Sigmoid colon (tissue), 6 donors: ENCODE measurements at regions not wholly inside any gene's neighbourhood (a gene's known extent, or its start where the extent isn't known, plus 50 kb on each side); places are given as distances from the start of the nearest gene placed in this dataset.

Experiments
- DNase-seq: peaks from one replicate; pipeline ENCODE4 v3.0.0-alpha.2; 2019
- H3K27ac ChIP-seq, 4 donors: fragments of 200-600 bp; sonication (generic); one replicate each; pipeline ENCODE4 v1.5.1; 2016 to 2019; ENCODE audit warnings: mild to moderate bottlenecking in 1 of 4
- H3K27me3 ChIP-seq, 3 donors: fragments of 200-600 bp; sonication (generic); one replicate each; pipeline ENCODE4 v1.5.1; 2019; ENCODE audit warnings: mild to moderate bottlenecking in 1 of 3
- H3K36me3 ChIP-seq, 4 donors: fragments of 200-600 bp; sonication (generic); one replicate each; pipeline ENCODE4 v1.5.1; 2016 to 2019
- H3K4me1 ChIP-seq, 4 donors: fragments of 200-600 bp; sonication (generic); one replicate each; pipeline ENCODE4 v1.5.1; 2017 to 2019
- H3K4me3 ChIP-seq, 4 donors: fragments of 200-600 bp; sonication (generic); one replicate each; pipeline ENCODE4 v1.5.1; 2017 to 2019; ENCODE audit warnings: mild to moderate bottlenecking in 2 of 4, moderate library complexity in 1 of 4
- H3K9me3 ChIP-seq, 4 donors: fragments of 200-600 bp in 3 of 4; sonication (generic) in 3 of 4; one replicate each; pipeline versions ENCODE4 v1.5.1 to v1.6.1; 2013 to 2019
- EP300 ChIP-seq, 4 donors: sonication (generic); formaldehyde crosslinking; IDR thresholded peaks; one replicate each; pipeline ENCODE4 v1.6.1; 2017; ENCODE audit warnings: antibody characterized with exemption in 4 of 4
- POLR2A ChIP-seq, 2 donors: fragments of 450-650 bp; IDR thresholded peaks; one replicate each; pipeline ENCODE4 v1.6.1; 2016; ENCODE audit warnings: antibody characterized with exemption in 2 of 2, mild to moderate bottlenecking in 2 of 2, moderate library complexity in 2 of 2
- POLR2AphosphoS5 ChIP-seq, 4 donors: sonication (generic); formaldehyde crosslinking; IDR thresholded peaks; one replicate each; pipeline ENCODE4 v1.6.1; 2017; ENCODE audit warnings: antibody characterized with exemption in 4 of 4
- WGBS, 2 donors: extraction: QIAGEN DNeasy Blood & Tissue Kit; methylation state at CpG; one replicate each; pipeline ENCODE4 v1.1.7; 2013; 5-methylcytosine and 5-hydroxymethylcytosine counted together
- intact Hi-C: fragments of 100-400 bp; cut with DNase I; formaldehyde crosslinking; loops from one replicate; pipeline ENCODE4 v1.15.1; 2023
- TF ChIP-seq, protein P1 (sequence below), 4 experiments: fragments of 450-650 bp in 3 of 4; fragments of 200-600 bp in 1 of 4; IDR thresholded peaks; one replicate each; pipeline ENCODE4 v1.5.1; 2016 to 2019; ENCODE audit warnings: antibody characterized with exemption in 4 of 4, mild to moderate bottlenecking in 3 of 4, moderate library complexity in 2 of 4
- donor health status: healthy with polysubstance abuse.
- donor health status: healthy.

- intact Hi-C loops = loop anchor here (10.0 kb wide), 1 partner anchor 1519 kb away; no protein-coding TSS in a partner anchor
Measured at GRCh38 chr1:163436140-163436812, 114.5 kb downstream of the NUF2 start.

DNA sequence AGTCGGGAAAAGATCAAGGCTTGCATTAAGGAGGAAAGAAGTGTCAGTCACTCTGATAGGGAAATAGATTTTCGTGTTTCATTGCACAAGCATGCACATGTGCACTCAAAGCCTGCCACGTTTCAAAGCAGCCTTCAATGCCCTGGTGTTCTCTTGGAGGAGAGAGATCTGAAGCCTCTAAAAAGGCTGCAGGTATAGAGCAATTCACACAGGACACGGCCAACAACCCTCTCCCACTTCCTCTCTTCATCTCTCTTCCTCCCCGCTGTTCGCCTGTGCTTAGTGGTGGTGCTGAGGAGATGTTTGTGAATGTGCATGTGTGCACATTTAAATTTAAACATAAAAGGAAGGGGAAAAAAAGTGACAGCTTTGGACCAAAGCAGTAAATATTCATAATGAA, 117.7 kb downstream of the NUF2 start:
- no peaks in the 10 kb centered on the region for H3K36me3 ChIP-seq
- 46 to 66% methylated on average over 6 of the region's 6 CpGs for WGBS, 2 donors
- intact Hi-C loops = loop anchor here (10.0 kb wide), 1 partner anchor 1515 kb away; no protein-coding TSS in a partner anchor
- H3K9me3 ChIP-seq = no peaks in the 10 kb centered on the region
- H3K27me3 ChIP-seq = no peaks in the 10 kb centered on the region
- peaks cover 0 to 38% (median 33%) of the 10 kb centered on the region in 4 donors for H3K4me1 ChIP-seq
- TF ChIP-seq EP300 (IDR thresholded peaks at IDR 0.05) = no peak
- no peak for TF ChIP-seq POLR2A (IDR thresholded peaks at IDR 0.05)
- TF ChIP-seq POLR2AphosphoS5 (IDR thresholded peaks at IDR 0.05) = no peak
- TF ChIP-seq, protein P1, sequence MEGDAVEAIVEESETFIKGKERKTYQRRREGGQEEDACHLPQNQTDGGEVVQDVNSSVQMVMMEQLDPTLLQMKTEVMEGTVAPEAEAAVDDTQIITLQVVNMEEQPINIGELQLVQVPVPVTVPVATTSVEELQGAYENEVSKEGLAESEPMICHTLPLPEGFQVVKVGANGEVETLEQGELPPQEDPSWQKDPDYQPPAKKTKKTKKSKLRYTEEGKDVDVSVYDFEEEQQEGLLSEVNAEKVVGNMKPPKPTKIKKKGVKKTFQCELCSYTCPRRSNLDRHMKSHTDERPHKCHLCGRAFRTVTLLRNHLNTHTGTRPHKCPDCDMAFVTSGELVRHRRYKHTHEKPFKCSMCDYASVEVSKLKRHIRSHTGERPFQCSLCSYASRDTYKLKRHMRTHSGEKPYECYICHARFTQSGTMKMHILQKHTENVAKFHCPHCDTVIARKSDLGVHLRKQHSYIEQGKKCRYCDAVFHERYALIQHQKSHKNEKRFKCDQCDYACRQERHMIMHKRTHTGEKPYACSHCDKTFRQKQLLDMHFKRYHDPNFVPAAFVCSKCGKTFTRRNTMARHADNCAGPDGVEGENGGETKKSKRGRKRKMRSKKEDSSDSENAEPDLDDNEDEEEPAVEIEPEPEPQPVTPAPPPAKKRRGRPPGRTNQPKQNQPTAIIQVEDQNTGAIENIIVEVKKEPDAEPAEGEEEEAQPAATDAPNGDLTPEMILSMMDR (IDR thresholded peaks at IDR 0.05) = no peak
- DNase-seq = no peak
- no peak overlapping the region for H3K4me3 ChIP-seq
- peak overlapping the region in 3 of 4 donors; percentile 5 to 61 (median 39) for H3K27ac ChIP-seq

More at GRCh38 chr1:163436140-163436812, 114.5 kb downstream of the NUF2 start:
- Histone ChIP-seq H3K4me1 (peaks cover 0 to 50% (median 37%) of the 10 kb centered on the region in 4 donors), H3K9me3 (no peaks in the 10 kb centered on the region), H3K4me3 (no peak overlapping the region), H3K36me3 (no peaks in the 10 kb centered on the region), H3K27ac (peak overlapping the region in 3 of 4 donors; percentile 33 to 52 (median 43)), H3K27me3 (no peaks in the 10 kb centered on the region)
- peak; percentile 69 for DNase-seq
- no peak for TF ChIP-seq POLR2A (IDR thresholded peaks at IDR 0.05)
- TF ChIP-seq POLR2AphosphoS5 (IDR thresholded peaks at IDR 0.05) = peak; percentile 51 to 85 (median 82)
- TF ChIP-seq, protein P1 (IDR thresholded peaks at IDR 0.05) = no peak
- peak in 1 of 4 donors; percentile 41 for TF ChIP-seq EP300 (IDR thresholded peaks at IDR 0.05)
- WGBS, 2 donors = 71 to 78% methylated on average over 6 of the region's 6 CpGs

GRCh38 chr1:163440090-163440489, 118.3 kb downstream of the NUF2 start:
- H3K4me3 ChIP-seq = no peak overlapping the region
- intact Hi-C loops = no loop called here
- H3K27ac ChIP-seq = peak overlapping the region in 3 of 4 donors; percentile 5 to 61 (median 39)
- 77 to 86% methylated on average over 4 of the region's 4 CpGs for WGBS, 2 donors
- no peaks in the 10 kb centered on the region for H3K9me3 ChIP-seq
- H3K4me1 ChIP-seq = peaks cover 0 to 34% (median 29%) of the 10 kb centered on the region in 4 donors
- H3K36me3 ChIP-seq = no peaks in the 10 kb centered on the region
- no peaks in the 10 kb centered on the region for H3K27me3 ChIP-seq
- DNase-seq = peak; percentile 84
- TF ChIP-seq EP300 (IDR thresholded peaks at IDR 0.05) (no peak), POLR2A (IDR thresholded peaks at IDR 0.05) (no peak), POLR2AphosphoS5 (IDR thresholded peaks at IDR 0.05) (peak; percentile 58 to 82 (median 79))
- TF ChIP-seq, protein P1 (IDR thresholded peaks at IDR 0.05) = no peak

- no peaks in the 10 kb centered on the region for H3K27me3 ChIP-seq
- no peak overlapping the region for H3K4me3 ChIP-seq
- DNase-seq = no peak
- H3K9me3 ChIP-seq = no peaks in the 10 kb centered on the region
- H3K36me3 ChIP-seq = no peaks in the 10 kb centered on the region
- intact Hi-C loops = no loop called here
- 90 to 91% methylated on average over 4 of the region's 4 CpGs for WGBS, 2 donors
- peaks cover 0 to 17% (median 12%) of the 10 kb centered on the region in 4 donors for H3K4me1 ChIP-seq
- TF ChIP-seq, protein P1 (IDR thresholded peaks at IDR 0.05) = no peak
- TF ChIP-seq EP300 (IDR thresholded peaks at IDR 0.05) = no peak
- no peak for TF ChIP-seq POLR2A (IDR thresholded peaks at IDR 0.05)
- TF ChIP-seq POLR2AphosphoS5 (IDR thresholded peaks at IDR 0.05) = no peak
- H3K27ac ChIP-seq = no peak overlapping the region
Measured at GRCh38 chr1:163442231-163442879, 120.6 kb downstream of the NUF2 start.
